GM21528 (cell line): ENCODE measurements at regions not wholly inside any gene's neighbourhood (a gene's known extent, or its start where the extent isn't known, plus 50 kb on each side); places are given as distances from the start of the nearest gene placed in this dataset.

ENCODE experiments used
- ATAC-seq: cut with Tn5 transposase; IDR thresholded peaks from one replicate; pipeline ENCODE4 v1.9.1; 2021; ENCODE audit warnings: mild to moderate bottlenecking, moderate library complexity; ENCODE audit not compliant: unreplicated experiment, low FRiP score

GRCh38 chr4:140809676-140810075, 53.5 kb upstream of the TBC1D9 start:
- no peak for ATAC-seq

GRCh38 chr4:140808256-140808655, 52.1 kb upstream of the TBC1D9 start:
- peak; percentile 19 for ATAC-seq

- ATAC-seq: peak; percentile 90
Observed at GRCh38 chr4:140807491-140808252, 51.5 kb upstream of the TBC1D9 start.

- ATAC-seq: peak; percentile 59
Observed at GRCh38 chr4:140806163-140806562, 50.0 kb upstream of the TBC1D9 start.
